SK-N-SH treated with all-trans-retinoic acid at 6 μM for 48 hours (cell line): ENCODE measurements at regions not wholly inside any gene's neighbourhood (a gene's known extent, or its start where the extent isn't known, plus 50 kb on each side); places are given as distances from the start of the nearest gene placed in this dataset.

ENCODE experiments used
- ATAC-seq: fragments of 200-7000 bp; cut with Tn5 transposase; 3 replicates; pipeline ENCODE4 v1.9.1; 2020; ENCODE audit warnings: mild to moderate bottlenecking, moderate library complexity
- ARNTL ChIP-seq: fragments of 450-650 bp; formaldehyde crosslinking; IDR thresholded peaks from 2 replicates; pipeline ENCODE4 v1.5.0; 2020; ENCODE audit warnings: low read depth, mild to moderate bottlenecking, moderate library complexity, borderline replicate concordance
- BACH2 ChIP-seq: fragments of 250-450 bp; sonication (Bioruptor Pico); IDR thresholded peaks from 2 replicates; pipeline ENCODE4 v1.9.0; 2021; ENCODE audit warnings: mild to moderate bottlenecking, borderline replicate concordance
- CREB5 ChIP-seq: fragments of 250-450 bp; sonication (Bioruptor Pico); IDR thresholded peaks from 2 replicates; pipeline ENCODE4 v1.5.1; 2020; ENCODE audit warnings: low read depth, mild to moderate bottlenecking, moderate library complexity
- CSDC2 ChIP-seq: fragments of 250-450 bp; sonication (Bioruptor Pico); IDR thresholded peaks from 2 replicates; pipeline ENCODE4 v1.5.0; 2020; ENCODE audit warnings: mild to moderate bottlenecking, moderate library complexity
- CSRNP3 ChIP-seq: fragments of 250-450 bp; sonication (Bioruptor Pico); IDR thresholded peaks from 2 replicates; pipeline ENCODE4 v1.5.1; 2021; ENCODE audit warnings: mild to moderate bottlenecking, moderate library complexity
- ESRRG ChIP-seq: fragments of 250-450 bp; sonication (Bioruptor Pico); IDR thresholded peaks from 2 replicates; pipeline ENCODE4 v1.6.1; 2021; ENCODE audit warnings: mild to moderate bottlenecking
- GLIS3 ChIP-seq: fragments of 250-450 bp; sonication (Bioruptor Pico); IDR thresholded peaks from 2 replicates; pipeline ENCODE4 v1.5.0; 2020; ENCODE audit warnings: mild to moderate bottlenecking, moderate library complexity
- ISL1 ChIP-seq: fragments of 250-450 bp; sonication (Bioruptor Pico); IDR thresholded peaks from 2 replicates; pipeline ENCODE4 v2.1.2; 2022; ENCODE audit warnings: mild to moderate bottlenecking, moderate library complexity
- OSR1 ChIP-seq: fragments of 250-450 bp; sonication (Bioruptor Pico); IDR thresholded peaks from 2 replicates; pipeline ENCODE4 v1.8.0; 2022; ENCODE audit warnings: moderate library complexity, mild to moderate bottlenecking, inconsistent platforms
- PATZ1 ChIP-seq: fragments of 250-450 bp; sonication (Bioruptor Pico); IDR thresholded peaks from 2 replicates; pipeline ENCODE4 v1.8.0; 2020; ENCODE audit warnings: mild to moderate bottlenecking, moderate library complexity, borderline replicate concordance
- POU6F1 ChIP-seq: fragments of 250-450 bp; sonication (Bioruptor Pico); IDR thresholded peaks from 2 replicates; pipeline ENCODE4 v1.8.0; 2021; ENCODE audit warnings: low read depth, mild to moderate bottlenecking, moderate library complexity, borderline replicate concordance
- RARB ChIP-seq: fragments of 250-450 bp; sonication (Bioruptor Pico); IDR thresholded peaks from 2 replicates; pipeline ENCODE4 v1.8.0; 2021; ENCODE audit warnings: mild to moderate bottlenecking, moderate library complexity
- SNAI2 ChIP-seq: fragments of 250-450 bp; sonication (Bioruptor Pico); IDR thresholded peaks from 2 replicates; pipeline ENCODE4 v1.5.0; 2020; ENCODE audit warnings: mild to moderate bottlenecking, moderate library complexity
- TCF4 ChIP-seq: fragments of 250-450 bp; sonication (Bioruptor Pico); IDR thresholded peaks from 2 replicates; pipeline ENCODE4 v1.8.0; 2021; ENCODE audit warnings: mild to moderate bottlenecking, moderate library complexity, borderline replicate concordance
- TOX ChIP-seq: fragments of 250-450 bp; sonication (Bioruptor Pico); IDR thresholded peaks from 2 replicates; pipeline ENCODE4 v1.8.0; 2021; ENCODE audit warnings: mild to moderate bottlenecking, moderate library complexity, borderline replicate concordance
- TSHZ2 ChIP-seq: fragments of 250-450 bp; sonication (Bioruptor Pico); IDR thresholded peaks from 2 replicates; pipeline ENCODE4 v1.5.0; 2020; ENCODE audit warnings: mild to moderate bottlenecking, moderate library complexity
- ZFP3 ChIP-seq: fragments of 250-450 bp; sonication (Bioruptor Pico); IDR thresholded peaks from 2 replicates; pipeline ENCODE4 v1.5.0; 2020; ENCODE audit warnings: mild to moderate bottlenecking, moderate library complexity
- ZFP30 ChIP-seq: fragments of 450-650 bp; formaldehyde crosslinking; IDR thresholded peaks from 2 replicates; pipeline ENCODE4 v1.5.0; 2022; ENCODE audit warnings: mild to moderate bottlenecking, moderate library complexity
- ZNF70 ChIP-seq: fragments of 450-650 bp; formaldehyde crosslinking; IDR thresholded peaks from 2 replicates; pipeline ENCODE4 v1.5.0; 2020; ENCODE audit warnings: mild to moderate bottlenecking, moderate library complexity
- ZNF8 ChIP-seq: fragments of 450-650 bp; formaldehyde crosslinking; IDR thresholded peaks from 2 replicates; pipeline ENCODE4 v1.5.0; 2020; ENCODE audit warnings: mild to moderate bottlenecking, moderate library complexity

- no peak for TF ChIP-seq SNAI2 (CRISPR knock-in tag)
- no peak for TF ChIP-seq GLIS3 (CRISPR knock-in tag)
- TF ChIP-seq TSHZ2 (CRISPR knock-in tag), result no peak
- no peak for TF ChIP-seq TOX (CRISPR knock-in tag)
- no peak for TF ChIP-seq CSDC2 (CRISPR knock-in tag)
- TF ChIP-seq BACH2 (CRISPR knock-in tag), result no peak
- TF ChIP-seq ZNF70 (CRISPR knock-in tag), result no peak
- TF ChIP-seq PATZ1 (CRISPR knock-in tag), result no peak
- TF ChIP-seq ARNTL, result no peak
- no peak for TF ChIP-seq TCF4 (CRISPR knock-in tag)
- no peak for TF ChIP-seq ZFP30 (CRISPR knock-in tag)
- TF ChIP-seq ZNF8 (CRISPR knock-in tag), result no peak
- no peak for TF ChIP-seq CREB5 (CRISPR knock-in tag)
- TF ChIP-seq ISL1 (CRISPR knock-in tag), result no peak
- TF ChIP-seq CSRNP3 (CRISPR knock-in tag), result no peak
- no peak for TF ChIP-seq ESRRG
- no peak for TF ChIP-seq RARB (CRISPR knock-in tag)
- no peak for TF ChIP-seq ZFP3
- TF ChIP-seq POU6F1 (CRISPR knock-in tag), result no peak
- TF ChIP-seq OSR1 (CRISPR knock-in tag), result no peak
- ATAC-seq, result no peak
These were observed 103.3 kb downstream of the SPRY2 start for GRCh38 chr13:80237646-80238045.

GRCh38 chr13:80235967-80236302 is 105.0 kb downstream of the SPRY2 start:
- TF ChIP-seq CSDC2 (CRISPR knock-in tag) (no peak), BACH2 (CRISPR knock-in tag) (no peak), ARNTL (no peak), TOX (CRISPR knock-in tag) (no peak)
- TF ChIP-seq, all 23 proteins: peak for 0
- no peak for ATAC-seq

- TF ChIP-seq CREB5 (CRISPR knock-in tag) (no peak), ZNF70 (CRISPR knock-in tag) (no peak), ZFP30 (CRISPR knock-in tag) (no peak), ZFP3 (no peak), TCF4 (CRISPR knock-in tag) (no peak), GLIS3 (CRISPR knock-in tag) (no peak), PATZ1 (CRISPR knock-in tag) (no peak), BACH2 (CRISPR knock-in tag) (no peak)
- no peak for ATAC-seq
These were observed 105.6 kb downstream of the SPRY2 start for GRCh38 chr13:80235166-80235966.
